Psoas muscle (tissue), 7 donors: ENCODE measurements at regions not wholly inside any gene's neighbourhood (a gene's known extent, or its start where the extent isn't known, plus 50 kb on each side); places are given as distances from the start of the nearest gene placed in this dataset.

Experiments used
- ATAC-seq, 4 donors: fragments of 200-7000 bp; cut with Tn5 transposase; one replicate each; pipeline ENCODE4 v1.9.1; 2020; ENCODE audit warnings: moderate library complexity in 3 of 4, mild to moderate bottlenecking in 2 of 4
- DNase-seq, 2 donors: peaks; one replicate each; pipeline ENCODE4 v3.0.0-alpha.2; 2020
- H3K27ac ChIP-seq: fragments of 200-600 bp; one replicate; pipeline ENCODE4 v1.8.0; 2022
- H3K27me3 ChIP-seq, 3 donors: fragments of 200-600 bp in 1 of 3; one replicate each; pipeline versions ENCODE4 v1.6.1 to v1.8.0; 2013 to 2022; ENCODE audit warnings: low read length in 2 of 3, mild to moderate bottlenecking in 2 of 3, moderate library complexity in 1 of 3; ENCODE audit not compliant: insufficient read depth in 3 of 3
- H3K36me3 ChIP-seq, 2 donors: fragments of 200-600 bp in 1 of 2; one replicate each; pipeline versions ENCODE4 v1.6.1 to v1.8.0; 2013 to 2022; ENCODE audit warnings: low read depth in 1 of 2, mild to moderate bottlenecking in 1 of 2, moderate library complexity in 1 of 2; ENCODE audit not compliant: insufficient read depth in 1 of 2
- H3K4me1 ChIP-seq: fragments of 200-600 bp; one replicate; pipeline ENCODE4 v1.8.0; 2022
- H3K4me3 ChIP-seq: fragments of 200-600 bp; one replicate; pipeline ENCODE4 v1.8.0; 2022; ENCODE audit warnings: mild to moderate bottlenecking
- H3K9me3 ChIP-seq: fragments of 200-600 bp; one replicate; pipeline ENCODE4 v1.8.0; 2022
- WGBS, 3 donors: extraction: QIAGEN DNeasy Blood & Tissue Kit; methylation state at CpG; one replicate each; pipeline versions ENCODE4 v1.1.6 to v1.1.7; 2013; 5-methylcytosine and 5-hydroxymethylcytosine counted together
- intact Hi-C, 2 donors: fragments of 100-400 bp; cut with DNase I; formaldehyde crosslinking; loops; one replicate each; pipeline versions ENCODE4 v1.11.0 to v1.14.2; 2022
- TF ChIP-seq, protein P1 (sequence below): fragments of 200-600 bp; IDR thresholded peaks from one replicate; pipeline ENCODE4 v1.8.0; 2022; ENCODE audit warnings: antibody characterized with exemption
- donor health status: healthy with polysubstance abuse.
- donor health status: DM: no; HTN: no; CAD: no; lungs with moderate emphysema.
- donor health status: Bipolar disorder and iron deficiency.
- donor health status: healthy.
- donor health status: DM: yes; HTN: yes; CAD: no.
- donor health status: DM: no; HTN: no; CAD: no.
- donor health status: DM: yes; HTN: yes; CAD: no.

GRCh38 chr19:31070146-31071065, 278.8 kb downstream of the TSHZ3 start:
- TF ChIP-seq, protein P1, sequence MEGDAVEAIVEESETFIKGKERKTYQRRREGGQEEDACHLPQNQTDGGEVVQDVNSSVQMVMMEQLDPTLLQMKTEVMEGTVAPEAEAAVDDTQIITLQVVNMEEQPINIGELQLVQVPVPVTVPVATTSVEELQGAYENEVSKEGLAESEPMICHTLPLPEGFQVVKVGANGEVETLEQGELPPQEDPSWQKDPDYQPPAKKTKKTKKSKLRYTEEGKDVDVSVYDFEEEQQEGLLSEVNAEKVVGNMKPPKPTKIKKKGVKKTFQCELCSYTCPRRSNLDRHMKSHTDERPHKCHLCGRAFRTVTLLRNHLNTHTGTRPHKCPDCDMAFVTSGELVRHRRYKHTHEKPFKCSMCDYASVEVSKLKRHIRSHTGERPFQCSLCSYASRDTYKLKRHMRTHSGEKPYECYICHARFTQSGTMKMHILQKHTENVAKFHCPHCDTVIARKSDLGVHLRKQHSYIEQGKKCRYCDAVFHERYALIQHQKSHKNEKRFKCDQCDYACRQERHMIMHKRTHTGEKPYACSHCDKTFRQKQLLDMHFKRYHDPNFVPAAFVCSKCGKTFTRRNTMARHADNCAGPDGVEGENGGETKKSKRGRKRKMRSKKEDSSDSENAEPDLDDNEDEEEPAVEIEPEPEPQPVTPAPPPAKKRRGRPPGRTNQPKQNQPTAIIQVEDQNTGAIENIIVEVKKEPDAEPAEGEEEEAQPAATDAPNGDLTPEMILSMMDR = no peak
- no peaks in the 10 kb centered on the region for H3K4me1 ChIP-seq
- ATAC-seq = no peak

DNA sequence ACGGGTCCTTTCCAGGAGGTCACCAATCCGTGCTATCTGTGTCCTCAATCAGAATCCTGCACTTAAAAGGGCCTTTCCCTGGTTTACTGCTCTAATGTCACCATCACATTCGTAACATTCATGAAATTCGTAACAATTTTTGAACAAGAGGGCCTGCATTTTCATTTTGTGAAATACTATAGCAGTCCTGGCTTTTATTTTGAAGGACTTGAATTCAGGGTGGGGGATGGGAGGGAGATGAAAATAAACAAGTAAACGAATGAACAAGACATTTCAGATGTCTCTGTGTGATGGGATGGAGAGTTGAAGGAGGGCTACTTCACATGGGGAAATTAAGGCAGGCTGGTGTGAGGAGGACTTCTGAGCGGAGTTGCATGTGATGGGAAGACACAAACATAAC, 281.0 kb downstream of the TSHZ3 start:
- TF ChIP-seq, protein P1 = no peak
- H3K27ac ChIP-seq = no peak overlapping the region
- no peaks in the 10 kb centered on the region for H3K9me3 ChIP-seq
- intact Hi-C loops = no loop called here
- no peak for DNase-seq
- ATAC-seq = no peak
- H3K4me3 ChIP-seq = no peak overlapping the region
- no peaks in the 10 kb centered on the region for H3K36me3 ChIP-seq
- H3K27me3 ChIP-seq = peaks cover 0 to 9% (median 0%) of the 10 kb centered on the region in 3 donors
- 73 to 83% (median 80%) methylated on average over 6 of the region's 6 CpGs for WGBS, 3 donors
- H3K4me1 ChIP-seq = no peaks in the 10 kb centered on the region

More at GRCh38 chr19:31070146-31071065, 278.8 kb downstream of the TSHZ3 start:
- H3K9me3 ChIP-seq = no peaks in the 10 kb centered on the region
- no peaks in the 10 kb centered on the region for H3K36me3 ChIP-seq
- H3K27me3 ChIP-seq = peaks cover 0 to 9% (median 0%) of the 10 kb centered on the region in 3 donors
- WGBS, 3 donors = 76 to 81% (median 79%) methylated on average over 15 of the region's 15 CpGs
- DNase-seq = no peak
- no peak overlapping the region for H3K27ac ChIP-seq
- no peak overlapping the region for H3K4me3 ChIP-seq
- intact Hi-C loops = no loop called here

GRCh38 chr19:31066385-31066784, 282.9 kb downstream of the TSHZ3 start:
- no peak overlapping the region for H3K27ac ChIP-seq
- no peaks in the 10 kb centered on the region for H3K4me1 ChIP-seq
- H3K4me3 ChIP-seq = no peak overlapping the region
- TF ChIP-seq, protein P1 = no peak
- 50 to 52% (median 50%) methylated on average over 9 of the region's 9 CpGs for whole genome bisulfite sequencing, 3 donors
- peaks cover 0 to 9% (median 0%) of the 10 kb centered on the region in 3 donors for H3K27me3 ChIP-seq
- H3K9me3 ChIP-seq = no peaks in the 10 kb centered on the region
- intact Hi-C loops = no loop called here
- no peak for DNase-seq
- ATAC-seq = no peak
- H3K36me3 ChIP-seq = no peaks in the 10 kb centered on the region

DNA sequence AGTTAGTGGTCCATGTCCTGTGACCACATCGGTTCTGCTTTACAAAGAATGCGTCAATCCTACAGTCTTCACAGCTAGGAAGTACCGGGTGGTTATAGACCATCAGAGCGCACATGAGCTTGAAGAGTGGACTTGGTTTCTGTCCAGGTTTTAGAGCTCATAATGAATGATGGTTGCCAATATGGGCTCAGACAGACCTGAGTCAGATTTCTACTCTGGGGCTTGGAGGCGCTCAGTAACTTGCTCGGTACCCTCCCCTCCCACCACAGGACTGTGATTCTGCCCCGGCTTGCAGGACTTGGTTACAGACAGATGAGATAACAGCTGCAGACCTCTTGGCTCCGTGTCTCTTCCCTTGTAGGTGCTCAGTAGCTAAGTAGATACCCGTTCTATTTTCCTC, 284.7 kb downstream of the TSHZ3 start:
- no peaks in the 10 kb centered on the region for H3K9me3 ChIP-seq
- 32 to 39% (median 38%) methylated on average over 9 of the region's 9 CpGs for WGBS, 3 donors
- H3K36me3 ChIP-seq = no peaks in the 10 kb centered on the region
- no peak overlapping the region for H3K27ac ChIP-seq
- H3K4me3 ChIP-seq = no peak overlapping the region
- intact Hi-C loops = no loop called here
- TF ChIP-seq, protein P1 = no peak
- ATAC-seq (no peak), DNase-seq (no peak)
- H3K4me1 ChIP-seq = no peaks in the 10 kb centered on the region
- H3K27me3 ChIP-seq = peaks cover 0 to 9% (median 0%) of the 10 kb centered on the region in 3 donors
